ENCODE measurements at regions not wholly inside any gene's neighbourhood (a gene's known extent, or its start where the extent isn't known, plus 50 kb on each side); places are given as distances from the start of the nearest gene placed in this dataset.

DNA sequence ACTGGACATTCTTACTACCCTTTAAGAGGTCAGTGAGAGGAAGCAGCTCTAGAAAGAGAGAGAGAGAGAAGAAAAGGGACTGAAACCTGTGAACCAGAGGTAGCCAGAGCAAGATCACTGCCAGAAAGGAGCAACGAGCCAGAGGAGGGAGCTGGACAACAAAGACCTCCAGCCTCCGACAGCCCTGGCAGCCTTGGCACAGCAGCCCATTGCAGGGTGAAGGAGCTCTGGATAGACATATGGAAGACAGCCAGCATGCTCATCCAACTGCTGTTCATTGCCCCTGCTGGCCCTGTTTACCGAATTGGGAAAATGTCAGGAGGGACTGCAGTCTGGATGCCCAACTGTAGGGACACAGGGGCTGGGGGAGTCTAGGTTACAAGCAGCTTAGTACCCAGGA, 228.4 kb upstream of the SLC35G4 start:
- H3K27me3 ChIP-seq, result no peaks in the 10 kb centered on the region
- no peak for TF ChIP-seq CTCF (IDR thresholded peaks at IDR 0.05)
- H3K36me3 ChIP-seq, result no peaks in the 10 kb centered on the region
- peaks cover 0 to 10% (median 2%) of the 10 kb centered on the region in 4 donors for H3K4me1 ChIP-seq
- H3K4me3 ChIP-seq, result no peak overlapping the region
- H3K9me3 ChIP-seq, result no peaks in the 10 kb centered on the region
- H3K27ac ChIP-seq, result no peak overlapping the region
- intact Hi-C loops (cut with DNase I; ENCODE audit: low total_unique reads), result no loop called here
- DNase-seq, result no peak

DNA sequence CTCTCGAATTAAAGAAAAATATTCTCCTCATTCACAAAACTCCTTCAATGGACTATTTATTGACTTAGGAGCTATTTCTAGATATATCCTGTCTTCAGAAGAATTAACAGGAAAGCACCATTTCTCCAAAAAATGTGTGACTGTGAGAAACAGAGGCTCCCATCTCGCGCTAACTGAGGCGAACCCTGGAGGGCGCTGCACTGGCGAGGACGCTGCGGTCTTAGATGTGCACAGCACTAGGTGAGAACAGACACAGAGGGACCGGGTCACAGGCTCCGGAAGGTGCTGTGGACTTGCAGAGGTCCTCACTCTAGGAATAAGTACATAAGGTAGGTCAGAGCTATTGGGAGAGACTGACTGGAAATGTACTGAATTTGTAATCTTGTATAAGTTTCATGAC, 229.7 kb upstream of the SLC35G4 start:
- Histone ChIP-seq H3K27ac (no peak overlapping the region), H3K4me1 (peaks cover 0 to 10% (median 2%) of the 10 kb centered on the region in 4 donors), H3K9me3 (no peaks in the 10 kb centered on the region), H3K27me3 (no peaks in the 10 kb centered on the region), H3K36me3 (no peaks in the 10 kb centered on the region), H3K4me3 (no peak overlapping the region)
- TF ChIP-seq CTCF (IDR thresholded peaks at IDR 0.05), result no peak
- no peak for DNase-seq
- intact Hi-C loops (cut with DNase I; ENCODE audit: low total_unique reads), result no loop called here

- no peaks in the 10 kb centered on the region for H3K4me1 ChIP-seq
- H3K36me3 ChIP-seq, result no peaks in the 10 kb centered on the region
- no peaks in the 10 kb centered on the region for H3K9me3 ChIP-seq
- H3K4me3 ChIP-seq, result no peak overlapping the region
- no peak overlapping the region for H3K27ac ChIP-seq
- no peak for TF ChIP-seq CTCF (IDR thresholded peaks at IDR 0.05)
- H3K27me3 ChIP-seq, result no peaks in the 10 kb centered on the region
- intact Hi-C loops (cut with DNase I; ENCODE audit: low total_unique reads), result no loop called here
- no peak for DNase-seq
These were observed 228.6 kb upstream of the PIEZO2 start for GRCh38 chr18:11377766-11378540.

- H3K36me3 ChIP-seq, result no peaks in the 10 kb centered on the region
- intact Hi-C loops (cut with DNase I; ENCODE audit: low total_unique reads), result no loop called here
- no peak overlapping the region for H3K4me3 ChIP-seq
- H3K4me1 ChIP-seq, result no peaks in the 10 kb centered on the region
- no peak for DNase-seq
- no peak for TF ChIP-seq CTCF (IDR thresholded peaks at IDR 0.05)
- no peak overlapping the region for H3K27ac ChIP-seq
- H3K27me3 ChIP-seq, result no peaks in the 10 kb centered on the region
- H3K9me3 ChIP-seq, result no peaks in the 10 kb centered on the region
These were observed 222.8 kb upstream of the PIEZO2 start for GRCh38 chr18:11372163-11372562.

- Histone ChIP-seq H3K36me3 (no peaks in the 10 kb centered on the region), H3K27me3 (no peaks in the 10 kb centered on the region), H3K4me1 (peaks cover 0 to 8% (median 2%) of the 10 kb centered on the region in 4 donors), H3K4me3 (no peak overlapping the region), H3K27ac (no peak overlapping the region), H3K9me3 (no peaks in the 10 kb centered on the region)
- TF ChIP-seq CTCF (IDR thresholded peaks at IDR 0.05), result no peak
- intact Hi-C loops (cut with DNase I; ENCODE audit: low total_unique reads), result no loop called here
- no peak for DNase-seq
These were observed 220.2 kb upstream of the PIEZO2 start for GRCh38 chr18:11369556-11369955.

Data from tibial artery (tissue), 4 donors.